ENCODE measurements at regions not wholly inside any gene's neighbourhood (a gene's known extent, or its start where the extent isn't known, plus 50 kb on each side); places are given as distances from the start of the nearest gene placed in this dataset.

- no peak for DNase-seq (ENCODE audit: low spot score)
These were observed 179.0 kb upstream of the DDX18 start for GRCh38 chr2:117635481-117635880.

- DNase-seq (ENCODE audit: low spot score) = no peak
These were observed 175.1 kb upstream of the DDX18 start for GRCh38 chr2:117639401-117639800.

DNA sequence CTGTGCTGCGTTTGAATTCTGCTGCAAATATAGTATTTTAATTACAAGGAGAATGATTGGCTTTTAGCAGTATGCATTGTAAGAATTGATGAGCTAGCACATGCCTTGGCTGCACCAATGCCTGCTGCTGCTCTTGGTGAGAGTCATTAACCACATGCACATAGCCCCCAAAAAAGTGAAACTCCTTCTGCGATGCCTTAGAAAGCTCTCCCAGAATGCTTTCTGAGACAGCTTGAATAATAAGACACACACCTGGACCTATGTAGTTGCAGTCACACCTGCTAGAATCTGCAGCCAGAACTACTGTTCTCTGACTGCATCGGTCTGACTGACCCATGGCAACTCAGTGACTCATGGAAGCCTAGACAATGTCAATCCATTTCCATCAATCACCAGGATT, 170.1 kb upstream of the DDX18 start:
- DNase-seq (ENCODE audit: low spot score) = no peak

- DNase-seq (ENCODE audit: low spot score) = no peak
These were observed 169.0 kb upstream of the DDX18 start for GRCh38 chr2:117645458-117645857.

GRCh38 chr2:117646099-117646498, 168.4 kb upstream of the DDX18 start:
- DNase-seq (ENCODE audit: low spot score) = no peak

- no peak for DNase-seq (ENCODE audit: low spot score)
These were observed 167.6 kb upstream of the DDX18 start for GRCh38 chr2:117646872-117647271.

DNA sequence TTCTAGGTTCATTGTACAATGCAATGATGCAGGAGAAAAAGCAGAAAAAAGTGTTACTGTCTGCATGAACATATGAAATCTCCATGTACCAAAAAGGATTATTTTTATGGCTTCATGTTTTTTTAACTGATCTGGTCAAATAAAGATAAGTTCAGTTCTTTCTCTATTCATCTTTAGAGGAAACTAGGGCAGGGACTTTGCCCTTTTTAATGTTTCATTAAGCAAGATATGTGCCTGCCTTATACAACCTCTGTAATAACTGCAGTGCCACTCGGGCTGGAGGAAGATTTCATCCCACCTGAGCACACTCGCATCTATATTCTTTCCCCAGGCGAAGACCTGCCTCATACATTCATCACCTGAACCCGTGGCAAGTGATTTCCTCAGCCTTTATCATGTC, 157.9 kb upstream of the DDX18 start:
- no peak for DNase-seq (ENCODE audit: low spot score)

GRCh38 chr2:117661619-117662018, 152.9 kb upstream of the DDX18 start:
- DNase-seq (ENCODE audit: low spot score) = no peak

DNA sequence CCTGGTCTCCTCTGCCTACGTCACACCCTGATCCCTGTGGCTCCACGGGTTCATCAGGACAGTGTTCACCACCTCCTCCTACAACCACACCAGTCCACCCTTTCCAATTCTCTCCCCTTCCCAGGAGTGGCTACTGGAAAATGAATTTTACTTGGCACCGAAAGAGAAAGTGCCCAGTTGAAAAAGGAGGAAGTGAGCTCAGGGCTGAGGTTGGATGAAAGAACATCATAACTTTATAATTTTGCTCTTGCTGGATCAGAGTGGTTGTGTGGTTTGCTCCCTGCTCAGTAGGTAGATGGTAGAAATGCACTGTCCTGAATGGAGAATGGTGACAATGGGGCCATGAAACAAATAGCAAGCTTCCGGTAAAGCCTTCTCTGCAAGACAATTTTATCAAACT, 140.3 kb upstream of the DDX18 start:
- no peak for DNase-seq (ENCODE audit: low spot score)

GRCh38 chr2:117679952-117680351, 134.5 kb upstream of the DDX18 start:
- no peak for DNase-seq (ENCODE audit: low spot score)

DNA sequence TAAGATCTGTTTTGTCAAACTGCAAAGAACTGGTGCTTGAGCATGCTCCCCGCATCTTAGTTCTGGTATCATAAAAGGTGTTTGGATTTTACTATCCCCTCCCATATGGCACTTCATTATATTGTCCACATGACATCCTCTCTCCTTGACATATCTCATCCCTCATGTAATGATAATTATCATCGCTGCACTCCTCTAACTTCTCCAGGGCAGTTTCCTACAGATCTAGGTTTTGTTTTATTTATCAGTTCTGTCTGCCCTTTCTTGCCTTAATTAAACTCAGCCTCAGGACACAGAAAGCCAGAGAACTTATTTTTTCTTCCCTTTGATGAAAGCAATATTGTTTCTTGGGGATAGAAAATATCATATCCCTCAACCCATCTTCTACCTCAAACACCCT, 129.6 kb upstream of the DDX18 start:
- no peak for DNase-seq (ENCODE audit: low spot score)

DNA sequence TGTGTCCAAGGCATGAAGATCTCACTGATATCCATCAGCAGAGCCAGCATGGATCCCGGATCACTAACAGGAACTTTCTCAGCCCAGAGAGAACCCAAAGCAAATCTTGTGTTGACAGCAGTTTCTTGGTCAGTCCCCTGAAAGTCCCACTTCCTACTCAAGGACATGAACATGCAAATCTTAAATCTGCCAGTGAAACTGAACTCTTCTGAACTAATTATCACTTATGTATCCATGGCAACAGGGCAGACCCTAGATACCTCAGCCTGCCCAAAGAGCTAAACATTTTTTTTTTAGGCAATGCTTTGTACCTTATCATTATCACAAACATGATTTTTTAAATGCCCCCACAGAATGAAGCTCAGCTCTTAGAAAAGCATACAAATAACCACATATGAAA, 127.8 kb upstream of the DDX18 start:
- no peak for DNase-seq (ENCODE audit: low spot score)

- DNase-seq (ENCODE audit: low spot score) = no peak
These were observed 122.9 kb upstream of the DDX18 start for GRCh38 chr2:117691595-117691994.

DNA sequence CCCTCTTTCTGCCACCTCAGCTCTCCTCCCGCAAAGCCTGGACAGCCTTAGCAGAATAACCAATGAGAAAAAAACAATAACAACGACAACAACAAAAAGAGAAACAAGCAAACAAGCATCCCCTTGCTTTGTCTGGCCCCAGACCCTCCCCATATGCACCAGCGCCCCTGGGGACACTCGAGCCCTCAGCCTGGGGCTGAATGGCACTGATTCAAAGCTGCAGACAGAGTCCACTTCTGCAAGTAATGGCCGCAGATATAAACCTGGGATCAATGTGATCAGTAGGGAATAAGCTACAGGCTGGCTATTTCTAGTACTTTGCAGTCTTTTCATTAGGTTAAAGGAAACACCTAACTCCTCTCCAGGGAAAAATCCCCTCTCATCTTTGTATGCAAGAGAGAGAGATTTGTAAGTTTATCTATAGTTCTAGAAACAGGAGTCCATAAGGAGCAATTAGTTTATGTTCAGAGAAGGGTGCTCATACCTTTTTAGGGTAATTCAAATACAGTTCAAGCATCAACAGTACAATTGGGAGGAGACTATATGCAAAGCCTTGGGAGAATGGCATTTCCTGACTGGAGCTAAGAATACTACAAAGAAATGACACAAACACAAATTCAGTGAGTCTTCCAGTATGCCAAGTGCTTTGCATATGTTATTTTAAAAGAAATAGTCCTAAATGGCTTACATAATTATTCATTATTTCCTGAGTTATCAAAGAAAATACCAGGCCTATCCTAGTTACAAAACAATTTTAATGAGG, 122.3 kb upstream of the DDX18 start:
- DNase-seq (ENCODE audit: low spot score) = no peak

- DNase-seq (ENCODE audit: low spot score) = no peak
These were observed 121.3 kb upstream of the DDX18 start for GRCh38 chr2:117693154-117693553.

GRCh38 chr2:117693651-117694050, 120.8 kb upstream of the DDX18 start:
- no peak for DNase-seq (ENCODE audit: low spot score)

DNA sequence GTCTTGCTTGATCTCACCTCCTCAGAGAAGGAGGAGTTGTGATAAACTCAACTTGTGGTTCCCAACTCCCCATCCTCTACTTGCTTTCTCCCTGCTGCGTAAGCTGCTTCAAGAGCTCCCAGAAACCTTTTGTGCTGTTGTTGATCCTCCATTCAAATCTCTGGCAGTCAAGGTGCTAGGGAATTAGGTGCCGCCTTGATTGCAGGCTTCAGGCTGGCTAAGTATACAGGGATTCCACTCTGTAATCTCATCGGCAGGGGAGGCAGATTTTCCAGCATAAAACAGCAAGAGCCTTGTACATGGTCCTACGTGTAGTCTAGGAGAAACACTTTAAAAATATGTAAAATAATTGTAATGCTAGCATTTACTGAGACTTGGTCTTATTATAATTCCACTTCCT, 116.2 kb upstream of the DDX18 start:
- no peak for DNase-seq (ENCODE audit: low spot score)

GRCh38 chr2:117698819-117699218, 115.7 kb upstream of the DDX18 start:
- no peak for DNase-seq (ENCODE audit: low spot score)

DNA sequence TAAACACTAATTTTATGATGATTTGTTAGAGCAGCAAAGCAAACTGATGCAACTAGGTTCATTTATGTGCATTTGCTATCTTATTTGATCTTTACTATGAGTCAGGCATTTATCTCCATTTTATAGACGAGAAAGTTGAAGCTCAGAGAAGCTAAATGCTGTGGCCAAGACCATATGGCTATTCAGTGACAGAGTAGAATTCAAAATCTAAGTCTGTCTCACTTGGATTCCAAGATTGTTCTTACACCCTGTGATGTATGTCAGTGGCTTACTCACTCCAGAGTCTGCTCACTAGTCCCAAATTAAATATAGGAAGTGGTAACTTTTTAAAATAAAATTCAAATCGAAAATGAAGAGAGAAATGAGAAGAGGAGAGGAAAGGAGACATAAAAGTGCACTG, 114.0 kb upstream of the DDX18 start:
- DNase-seq (ENCODE audit: low spot score) = no peak

DNA sequence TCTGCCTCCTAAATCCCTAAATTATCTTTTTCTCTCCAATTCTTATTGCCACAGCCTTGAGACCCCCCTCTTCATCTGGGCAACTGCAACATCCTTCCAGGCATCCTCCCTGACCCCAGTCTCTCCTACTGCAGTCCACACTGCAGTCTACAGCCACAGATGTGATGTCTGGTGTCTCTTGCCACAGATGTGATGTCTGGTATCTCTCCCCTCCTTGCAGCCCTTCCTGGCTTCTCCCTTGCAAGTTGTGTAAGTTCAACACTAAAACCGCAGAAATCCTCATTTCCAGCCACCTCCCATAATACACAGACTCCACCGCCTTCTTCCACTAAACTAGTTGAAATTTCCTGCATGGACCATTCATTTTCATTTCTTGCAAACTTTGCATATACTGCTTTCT, 113.1 kb upstream of the DDX18 start:
- no peak for DNase-seq (ENCODE audit: low spot score)

DNA sequence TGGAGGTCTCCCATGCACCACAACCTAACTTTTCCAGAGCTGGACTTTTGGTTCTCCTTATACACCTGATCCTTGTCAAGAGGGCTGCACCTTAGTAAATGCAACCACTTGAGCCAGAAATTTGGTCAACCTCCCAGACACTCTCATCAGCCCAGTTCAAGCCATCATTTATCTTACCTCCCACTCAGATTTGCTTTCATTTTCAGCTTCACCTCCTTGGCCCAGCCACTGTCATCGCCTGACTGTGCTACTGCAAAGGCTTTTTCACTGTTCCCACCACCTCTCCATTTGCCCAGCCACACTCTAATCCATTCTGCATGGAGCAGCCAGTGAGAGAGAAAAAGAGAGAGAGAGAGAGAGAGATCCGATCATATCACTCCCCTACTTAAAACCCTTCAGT, 112.4 kb upstream of the DDX18 start:
- DNase-seq (ENCODE audit: low spot score) = no peak

DNA sequence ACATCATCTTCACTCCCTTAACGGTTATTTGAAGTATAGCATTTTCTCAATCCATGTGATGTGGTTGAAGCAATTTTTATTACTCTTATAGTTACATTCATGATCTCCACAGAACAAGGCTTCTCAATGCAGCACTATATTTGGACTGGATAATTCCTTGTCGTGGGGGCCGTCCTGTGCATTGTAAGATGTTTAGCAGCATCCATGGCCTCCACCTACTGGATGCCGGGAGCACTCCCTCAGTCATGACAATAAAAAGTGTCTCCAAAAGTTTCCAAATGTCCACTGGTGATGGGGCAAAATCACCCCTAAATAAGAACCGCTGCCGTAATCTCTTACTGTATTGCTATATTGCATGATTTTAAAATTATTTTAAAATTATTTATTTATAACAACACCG, 110.6 kb upstream of the DDX18 start:
- no peak for DNase-seq (ENCODE audit: low spot score)

GRCh38 chr2:117704818-117705217, 109.7 kb upstream of the DDX18 start:
- no peak for DNase-seq (ENCODE audit: low spot score)

- no peak for DNase-seq (ENCODE audit: low spot score)
These were observed 106.6 kb upstream of the DDX18 start for GRCh38 chr2:117707874-117708273.
